Thoracic aorta (tissue), 2 donors: ENCODE measurements at regions not wholly inside any gene's neighbourhood (a gene's known extent, or its start where the extent isn't known, plus 50 kb on each side); places are given as distances from the start of the nearest gene placed in this dataset.

ENCODE experiments used
- ATAC-seq: fragments of 150-250 bp; one replicate; pipeline ENCODE4 v1.8.0; 2017; ENCODE audit warnings: low read depth; ENCODE audit not compliant: insufficient number of reproducible peaks, low FRiP score
- DNase-seq: peaks from one replicate; pipeline ENCODE4 v3.0.0-alpha.2; 2020; ENCODE audit warnings: low spot score
- H3K27ac ChIP-seq, 2 donors: fragments of 200-600 bp; sonication (generic); 1 replicate in 1 of 2; 2 replicates in 1 of 2; pipeline ENCODE4 v1.5.1; 2016; ENCODE audit warnings: mild to moderate bottlenecking in 2 of 2, moderate library complexity in 2 of 2
- H3K27me3 ChIP-seq: fragments of 200-600 bp; sonication (generic); replicated peaks from 2 replicates; pipeline ENCODE4 v1.6.0; 2016; ENCODE audit warnings: mild to moderate bottlenecking; ENCODE audit not compliant: insufficient read depth
- H3K36me3 ChIP-seq: fragments of 200-600 bp; sonication (generic); one replicate; pipeline ENCODE4 v1.5.1; 2016
- H3K4me1 ChIP-seq, 2 donors: fragments of 200-600 bp; sonication (generic); 1 replicate in 1 of 2; 2 replicates in 1 of 2; pipeline versions ENCODE4 v1.5.1 to v1.6.0; 2016; ENCODE audit warnings: low read depth in 2 of 2, mild to moderate bottlenecking in 1 of 2; ENCODE audit not compliant: control insufficient read depth in 1 of 2
- H3K4me3 ChIP-seq: fragments of 200-600 bp; sonication (generic); 2 replicates; pipeline ENCODE4 v1.5.1; 2016; ENCODE audit warnings: mild to moderate bottlenecking
- H3K9me3 ChIP-seq: fragments of 200-600 bp; sonication (generic); 2 replicates; pipeline ENCODE4 v1.5.1; 2016
- TF ChIP-seq, protein P1 (sequence below): fragments of 200-600 bp; sonication (generic); IDR thresholded peaks from one replicate; pipeline ENCODE4 v1.5.1; 2019; ENCODE audit warnings: antibody characterized with exemption

DNA sequence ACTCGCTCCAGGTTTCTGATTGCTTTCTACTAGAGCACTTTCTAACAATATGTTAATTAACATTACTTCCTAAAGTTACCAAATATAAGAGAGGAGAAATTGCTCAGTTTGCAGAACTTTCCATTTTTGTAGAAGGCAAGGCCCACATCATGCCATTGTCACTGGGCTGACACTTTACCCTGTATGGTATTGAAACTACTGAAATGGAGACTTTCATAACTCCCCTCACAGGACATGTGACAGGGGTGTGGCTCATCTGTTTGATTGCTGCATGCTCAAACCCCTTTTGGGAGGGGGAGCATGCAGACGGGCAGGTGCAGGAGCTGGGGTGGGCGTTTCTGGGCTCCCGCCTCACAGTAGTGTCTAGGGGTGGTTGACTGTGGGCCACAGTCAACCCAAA is 206.3 kb upstream of the GHR start:
- H3K4me1 ChIP-seq: no peaks in the 10 kb centered on the region
- TF ChIP-seq, protein P1, sequence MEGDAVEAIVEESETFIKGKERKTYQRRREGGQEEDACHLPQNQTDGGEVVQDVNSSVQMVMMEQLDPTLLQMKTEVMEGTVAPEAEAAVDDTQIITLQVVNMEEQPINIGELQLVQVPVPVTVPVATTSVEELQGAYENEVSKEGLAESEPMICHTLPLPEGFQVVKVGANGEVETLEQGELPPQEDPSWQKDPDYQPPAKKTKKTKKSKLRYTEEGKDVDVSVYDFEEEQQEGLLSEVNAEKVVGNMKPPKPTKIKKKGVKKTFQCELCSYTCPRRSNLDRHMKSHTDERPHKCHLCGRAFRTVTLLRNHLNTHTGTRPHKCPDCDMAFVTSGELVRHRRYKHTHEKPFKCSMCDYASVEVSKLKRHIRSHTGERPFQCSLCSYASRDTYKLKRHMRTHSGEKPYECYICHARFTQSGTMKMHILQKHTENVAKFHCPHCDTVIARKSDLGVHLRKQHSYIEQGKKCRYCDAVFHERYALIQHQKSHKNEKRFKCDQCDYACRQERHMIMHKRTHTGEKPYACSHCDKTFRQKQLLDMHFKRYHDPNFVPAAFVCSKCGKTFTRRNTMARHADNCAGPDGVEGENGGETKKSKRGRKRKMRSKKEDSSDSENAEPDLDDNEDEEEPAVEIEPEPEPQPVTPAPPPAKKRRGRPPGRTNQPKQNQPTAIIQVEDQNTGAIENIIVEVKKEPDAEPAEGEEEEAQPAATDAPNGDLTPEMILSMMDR: no peak
- H3K27ac ChIP-seq: no peak overlapping the region
- no peaks in the 10 kb centered on the region for H3K9me3 ChIP-seq
- ATAC-seq (no peak), DNase-seq (no peak)
- no peak overlapping the region for H3K4me3 ChIP-seq
- no peaks in the 10 kb centered on the region for H3K36me3 ChIP-seq
- no peaks in the 10 kb centered on the region for H3K27me3 ChIP-seq

DNA sequence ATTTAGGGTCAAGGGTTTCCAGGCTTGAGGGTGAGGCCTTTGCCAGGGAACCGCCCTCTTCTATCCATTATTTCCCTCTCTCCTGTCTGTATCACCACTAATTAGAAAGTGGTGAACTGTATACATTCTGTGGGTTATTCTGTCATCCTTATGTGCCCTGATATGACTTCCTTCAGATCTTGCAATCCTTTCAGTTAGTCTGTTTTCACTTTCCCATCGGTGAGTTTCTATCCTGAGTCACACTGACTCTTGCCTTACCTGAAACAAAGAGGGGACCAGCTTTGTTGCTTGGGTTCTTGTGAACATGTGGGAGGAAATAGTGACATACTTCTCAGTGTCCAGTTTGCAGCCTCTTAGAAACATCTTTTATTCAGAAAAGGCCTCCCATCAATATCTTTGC is 205.4 kb upstream of the GHR start:
- no peak for DNase-seq
- H3K27me3 ChIP-seq: no peaks in the 10 kb centered on the region
- no peak overlapping the region for H3K27ac ChIP-seq
- H3K36me3 ChIP-seq: no peaks in the 10 kb centered on the region
- ATAC-seq: no peak
- no peaks in the 10 kb centered on the region for H3K4me1 ChIP-seq
- H3K9me3 ChIP-seq: no peaks in the 10 kb centered on the region
- no peak overlapping the region for H3K4me3 ChIP-seq
- TF ChIP-seq, protein P1: no peak

DNA sequence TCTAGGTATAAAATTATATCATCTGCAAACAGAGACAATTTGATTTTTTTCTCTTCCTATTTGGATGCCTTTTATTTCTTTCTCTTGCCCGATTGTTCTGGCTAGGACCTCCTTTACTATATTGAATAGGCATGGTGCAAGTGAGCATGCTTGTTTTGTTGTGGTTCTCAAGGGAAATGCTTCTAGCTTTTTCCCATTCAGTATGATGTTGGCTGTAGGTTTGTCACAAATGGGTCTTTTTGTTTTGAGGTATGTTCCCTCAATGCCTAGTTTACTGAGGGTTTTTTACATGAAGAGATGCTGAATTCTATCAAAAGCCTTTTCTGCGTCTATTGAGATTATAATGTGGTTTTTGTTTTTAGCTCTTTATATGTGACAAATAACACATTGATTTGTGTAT is 198.2 kb upstream of the GHR start:
- TF ChIP-seq, protein P1: no peak
- no peak overlapping the region for H3K4me3 ChIP-seq
- H3K27ac ChIP-seq: no peak overlapping the region
- H3K27me3 ChIP-seq: no peaks in the 10 kb centered on the region
- H3K9me3 ChIP-seq: no peaks in the 10 kb centered on the region
- no peak for ATAC-seq
- no peak for DNase-seq
- no peaks in the 10 kb centered on the region for H3K4me1 ChIP-seq
- H3K36me3 ChIP-seq: no peaks in the 10 kb centered on the region

DNA sequence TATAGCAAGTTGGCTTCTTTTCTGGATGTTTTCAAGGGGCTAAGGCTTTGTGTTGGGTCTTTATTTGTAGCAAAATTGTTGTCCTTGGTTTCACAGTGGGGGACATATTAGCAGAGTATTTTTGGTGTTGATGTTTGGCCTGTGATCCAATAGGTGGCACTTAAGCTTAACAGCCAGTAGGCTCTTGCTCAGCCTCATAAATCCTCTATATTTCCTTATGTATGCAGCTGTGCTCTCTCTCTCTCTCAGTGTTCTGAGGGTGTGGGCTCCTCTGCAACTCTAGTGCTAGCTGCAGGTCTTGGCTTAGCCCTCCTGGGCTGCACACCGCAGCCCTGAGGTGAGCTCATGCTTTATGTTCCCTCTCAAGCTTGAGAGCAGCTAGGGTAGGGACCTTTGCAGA is 195.0 kb upstream of the GHR start:
- DNase-seq (no peak), ATAC-seq (no peak)
- Histone ChIP-seq H3K27me3 (no peaks in the 10 kb centered on the region), H3K36me3 (no peaks in the 10 kb centered on the region), H3K9me3 (no peaks in the 10 kb centered on the region), H3K27ac (no peak overlapping the region), H3K4me1 (no peaks in the 10 kb centered on the region), H3K4me3 (no peak overlapping the region)
- TF ChIP-seq, protein P1: no peak

DNA sequence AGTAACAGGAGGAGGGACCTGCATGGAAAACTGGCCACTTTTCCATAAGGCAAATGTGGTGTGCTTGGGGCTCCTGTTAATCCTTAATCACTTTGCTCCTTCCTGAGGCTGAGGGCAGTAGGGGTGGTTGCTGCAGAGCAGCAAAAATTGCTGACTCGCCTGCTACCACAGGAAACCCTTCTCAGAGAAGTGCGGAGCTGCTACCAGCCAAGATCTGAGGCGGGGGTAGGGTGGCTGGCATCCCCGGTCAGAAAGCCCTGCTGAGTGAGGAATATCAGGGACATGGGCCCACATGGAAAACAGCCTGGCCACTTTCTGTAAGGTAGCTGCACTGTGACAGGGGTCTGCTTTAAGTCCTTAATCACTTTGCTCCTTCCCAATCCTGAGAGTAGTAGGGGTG is 192.4 kb upstream of the GHR start:
- ATAC-seq (no peak), DNase-seq (no peak)
- H3K27ac ChIP-seq: no peak overlapping the region
- H3K9me3 ChIP-seq: no peaks in the 10 kb centered on the region
- H3K27me3 ChIP-seq: no peaks in the 10 kb centered on the region
- H3K36me3 ChIP-seq: no peaks in the 10 kb centered on the region
- no peak overlapping the region for H3K4me3 ChIP-seq
- TF ChIP-seq, protein P1: no peak
- peaks cover 0 to 7% of the 10 kb centered on the region in 2 donors for H3K4me1 ChIP-seq
